Body of pancreas (tissue), 4 donors: ENCODE measurements at regions not wholly inside any gene's neighbourhood (a gene's known extent, or its start where the extent isn't known, plus 50 kb on each side); places are given as distances from the start of the nearest gene placed in this dataset.

Source experiments
- ATAC-seq: fragments of 150-250 bp; one replicate; pipeline ENCODE4 v1.9.1; 2016
- DNase-seq, 4 donors: peaks; one replicate each; pipeline ENCODE4 v3.0.0-alpha.2; 2019
- H3K27ac ChIP-seq, 4 donors: fragments of 200-600 bp; sonication (generic); 1 replicate in 3 of 4; 2 replicates in 1 of 4; pipeline versions ENCODE4 v1.5.1 to v1.6.1; 2016 to 2019; ENCODE audit warnings: mild to moderate bottlenecking in 1 of 4, mixed read lengths in 1 of 4, moderate library complexity in 1 of 4
- H3K27me3 ChIP-seq, 2 donors: fragments of 200-600 bp; sonication (generic); one replicate each; pipeline ENCODE4 v1.6.0; 2016; ENCODE audit warnings: mild to moderate bottlenecking in 1 of 2
- H3K36me3 ChIP-seq, 2 donors: fragments of 200-600 bp; sonication (generic); replicated peaks in 1 of 2; 2 replicates each; pipeline ENCODE4 v1.5.1; 2016; ENCODE audit warnings: low read depth in 2 of 2; ENCODE audit not compliant: insufficient read depth in 1 of 2
- H3K4me1 ChIP-seq: fragments of 200-600 bp; sonication (generic); one replicate; pipeline ENCODE4 v1.6.0; 2016
- H3K4me3 ChIP-seq, 2 donors: fragments of 200-600 bp; sonication (generic); 1 replicate in 1 of 2; 2 replicates in 1 of 2; pipeline ENCODE4 v1.5.1; 2016 to 2019
- H3K9me3 ChIP-seq, 3 donors: fragments of 200-600 bp; sonication (generic); 1 replicate in 2 of 3; 2 replicates in 1 of 3; pipeline ENCODE4 v1.5.1; 2016
- CTCF ChIP-seq, 7 experiments: fragments of 450-650 bp in 4 of 7; fragments of 200-600 bp in 3 of 7; sonication (generic) in 3 of 7; IDR thresholded peaks; one replicate each; pipeline ENCODE4 v1.5.1; 2016 to 2019; ENCODE audit warnings: antibody characterized with exemption in 7 of 7
- POLR2A ChIP-seq, 3 donors: fragments of 450-650 bp; IDR thresholded peaks; one replicate each; pipeline ENCODE4 v1.6.1; 2016; ENCODE audit warnings: antibody characterized with exemption in 3 of 3, mild to moderate bottlenecking in 2 of 3
- WGBS, 2 donors: methylation state at CpG; one replicate each; pipeline ENCODE4 v1.1.5; 2017; 5-methylcytosine and 5-hydroxymethylcytosine counted together
- intact Hi-C: fragments of 100-400 bp; cut with DNase I; formaldehyde crosslinking; loops from one replicate; pipeline ENCODE4 v1.15.1; 2023

GRCh38 chr3:56971816-56972215 is 88.6 kb upstream of the SPATA12 start:
- ATAC-seq = no peak

GRCh38 chr3:56971261-56971660 is 89.2 kb upstream of the SPATA12 start:
- no peak overlapping the region for H3K27ac ChIP-seq

More at GRCh38 chr3:56971816-56972215, 88.6 kb upstream of the SPATA12 start:
- no peak for DNase-seq
- Histone ChIP-seq H3K4me1 (no peaks in the 10 kb centered on the region), H3K4me3 (no peak overlapping the region), H3K27me3 (no peaks in the 10 kb centered on the region), H3K27ac (no peak overlapping the region), H3K36me3 (no peaks in the 10 kb centered on the region), H3K9me3 (no peaks in the 10 kb centered on the region)
- intact Hi-C loops = no loop called here
- TF ChIP-seq POLR2A (IDR thresholded peaks at IDR 0.05) (no peak), CTCF (IDR thresholded peaks at IDR 0.05) (no peak)
- 80 to 83% methylated on average over 4 of the region's 4 CpGs for WGBS, 2 donors

GRCh38 chr3:56970461-56970879 is 90.0 kb upstream of the SPATA12 start:
- Histone ChIP-seq H3K27ac (no peak overlapping the region), H3K4me1 (no peaks in the 10 kb centered on the region), H3K36me3 (no peaks in the 10 kb centered on the region), H3K27me3 (no peaks in the 10 kb centered on the region), H3K9me3 (no peaks in the 10 kb centered on the region), H3K4me3 (no peak overlapping the region)
- TF ChIP-seq CTCF (IDR thresholded peaks at IDR 0.05) = no peak
- no peak for TF ChIP-seq POLR2A (IDR thresholded peaks at IDR 0.05)
- no peak for DNase-seq
- no peak for ATAC-seq
- intact Hi-C loops = no loop called here
- 58 to 70% methylated on average over 7 of the region's 7 CpGs for WGBS, 2 donors

More at GRCh38 chr3:56971261-56971660, 89.2 kb upstream of the SPATA12 start:
- DNase-seq (no peak), ATAC-seq (no peak)
- Histone ChIP-seq H3K4me3 (no peak overlapping the region), H3K27me3 (no peaks in the 10 kb centered on the region), H3K9me3 (no peaks in the 10 kb centered on the region), H3K36me3 (no peaks in the 10 kb centered on the region), H3K4me1 (no peaks in the 10 kb centered on the region)
- intact Hi-C loops = no loop called here
- TF ChIP-seq CTCF (IDR thresholded peaks at IDR 0.05) (no peak), POLR2A (IDR thresholded peaks at IDR 0.05) (no peak)
- 87 to 93% methylated on average over 12 of the region's 12 CpGs for WGBS, 2 donors

- Histone ChIP-seq H3K9me3 (no peaks in the 10 kb centered on the region), H3K36me3 (no peaks in the 10 kb centered on the region), H3K4me3 (no peak overlapping the region), H3K27ac (no peak overlapping the region), H3K27me3 (no peaks in the 10 kb centered on the region), H3K4me1 (no peaks in the 10 kb centered on the region)
- no peak for TF ChIP-seq POLR2A (IDR thresholded peaks at IDR 0.05)
- TF ChIP-seq CTCF (IDR thresholded peaks at IDR 0.05) = no peak
- no peak for DNase-seq
- intact Hi-C loops = no loop called here
- 71 to 77% methylated on average over 1 of the region's 1 CpG for WGBS, 2 donors
- no peak for ATAC-seq
These were observed 90.6 kb upstream of the SPATA12 start for GRCh38 chr3:56969851-56970250.

- no peak for TF ChIP-seq POLR2A (IDR thresholded peaks at IDR 0.05)
- TF ChIP-seq CTCF (IDR thresholded peaks at IDR 0.05) = no peak
- Histone ChIP-seq H3K4me1 (no peaks in the 10 kb centered on the region), H3K36me3 (no peaks in the 10 kb centered on the region), H3K9me3 (no peaks in the 10 kb centered on the region), H3K27me3 (no peaks in the 10 kb centered on the region), H3K27ac (no peak overlapping the region), H3K4me3 (no peak overlapping the region)
- DNase-seq (no peak), ATAC-seq (no peak)
- intact Hi-C loops = no loop called here
These were observed 94.0 kb upstream of the SPATA12 start for GRCh38 chr3:56966509-56966908.
